B cell (primary cell): ENCODE measurements at regions not wholly inside any gene's neighbourhood (a gene's known extent, or its start where the extent isn't known, plus 50 kb on each side); places are given as distances from the start of the nearest gene placed in this dataset.

Experiments used
- ATAC-seq: fragments of 200-7000 bp; cut with Tn5 transposase; one replicate; pipeline ENCODE4 v1.10.0; 2021; ENCODE audit warnings: low read depth, mild to moderate bottlenecking, moderate number of reproducible peaks, moderate library complexity
- CTCF ChIA-PET: fragments of 350-600 bp; sonication (Branson Sonifier 250); formaldehyde crosslinking; loops from one replicate; lab custom pipeline; 2021; ENCODE audit warnings: antibody characterized with exemption, inconsistent platforms; lab: Charles Lee
- POLR2A ChIA-PET: fragments of 350-600 bp; sonication (Branson Sonifier 250); formaldehyde crosslinking; loops from one replicate; lab custom pipeline; 2021; ENCODE audit warnings: antibody characterized with exemption; lab: Charles Lee
- DNase-seq: peaks from one replicate; pipeline ENCODE4 v3.0.0; 2013
- H2AFZ ChIP-seq: 2 replicates; pipeline ENCODE4 v1.6.1; 2012; ENCODE audit warnings: mild to moderate bottlenecking, low read depth, low read length; ENCODE audit not compliant: insufficient read depth, poor library complexity, severe bottlenecking
- H3K27ac ChIP-seq, 2 donors: 1 replicate in 1 of 2; 2 replicates in 1 of 2; pipeline ENCODE4 v1.5.1; 2012 to 2013; ENCODE audit warnings: low read length in 2 of 2, mild to moderate bottlenecking in 2 of 2, moderate library complexity in 1 of 2
- H3K27me3 ChIP-seq, 4 experiments: fragments of 200-600 bp in 1 of 4; sonication (generic) in 1 of 4; replicated peaks in 1 of 4; 1 replicate in 2 of 4; 2 replicates in 2 of 4; pipeline versions ENCODE4 v1.6.1 to v1.7.0; 2013 to 2016; ENCODE audit warnings: low read length in 3 of 4, mild to moderate bottlenecking in 2 of 4, mixed read lengths in 1 of 4, moderate library complexity in 1 of 4; ENCODE audit not compliant: insufficient read depth in 4 of 4, control insufficient read depth in 3 of 4; ENCODE audit errors: control extremely low read depth in 1 of 4
- H3K36me3 ChIP-seq, 2 experiments: replicated peaks in 1 of 2; 1 replicate in 1 of 2; 2 replicates in 1 of 2; pipeline versions ENCODE4 v1.6.1 to v1.7.1; 2013; ENCODE audit warnings: low read length in 1 of 2; ENCODE audit not compliant: insufficient read depth in 2 of 2, control insufficient read depth in 1 of 2; ENCODE audit errors: control extremely low read depth in 1 of 2, extremely low read depth in 1 of 2
- H3K4me1 ChIP-seq, 2 donors: fragments of 200-600 bp in 1 of 2; sonication (generic) in 1 of 2; 1 replicate in 1 of 2; 2 replicates in 1 of 2; pipeline versions ENCODE4 v1.5.1 to v1.6.1; 2013 to 2017; ENCODE audit warnings: low read length in 2 of 2; ENCODE audit not compliant: control insufficient read depth in 2 of 2, insufficient read depth in 2 of 2
- H3K4me2 ChIP-seq: replicated peaks from 2 replicates; pipeline ENCODE3; 2012; ENCODE audit warnings: mild to moderate bottlenecking, low read depth, low read length; ENCODE audit not compliant: poor library complexity, severe bottlenecking
- H3K4me3 ChIP-seq, 5 experiments: fragments of 200-600 bp in 1 of 5; sonication (generic) in 1 of 5; 1 replicate in 3 of 5; 2 replicates in 2 of 5; pipeline versions ENCODE4 v1.5.1 to v1.7.0; 2011 to 2016; ENCODE audit warnings: low read length in 4 of 5, mild to moderate bottlenecking in 4 of 5, low read depth in 2 of 5, control low read depth in 1 of 5, moderate library complexity in 1 of 5; ENCODE audit not compliant: insufficient read depth in 1 of 5; ENCODE audit errors: control extremely low read depth in 1 of 5, extremely low read depth in 1 of 5
- H3K79me2 ChIP-seq: fragments of 200-600 bp; sonication (generic); one replicate; pipeline ENCODE4 v1.6.0; 2016; ENCODE audit warnings: low read length; ENCODE audit not compliant: control insufficient read depth, insufficient read depth
- H3K9ac ChIP-seq: fragments of 200-600 bp; sonication (generic); 2 replicates; pipeline ENCODE4 v1.6.1; 2017; ENCODE audit warnings: mild to moderate bottlenecking, low read length, moderate library complexity
- H3K9me3 ChIP-seq, 3 donors: one replicate each; pipeline versions ENCODE4 v1.6.1 to v1.7.1; 2013; ENCODE audit warnings: low read length in 2 of 3; ENCODE audit not compliant: control insufficient read depth in 2 of 3, insufficient read depth in 1 of 3; ENCODE audit errors: control extremely low read depth in 1 of 3
- H4K20me1 ChIP-seq: 2 replicates; pipeline ENCODE4 v1.6.0; 2012; ENCODE audit warnings: mild to moderate bottlenecking, low read length; ENCODE audit not compliant: insufficient read depth, control insufficient read depth, poor library complexity, severe bottlenecking
- H3K27ac Mint-ChIP-seq: one replicate; pipeline ENCODE4 v1.8.0; 2021; ENCODE audit warnings: mixed read lengths
- H3K27me3 Mint-ChIP-seq: one replicate; pipeline ENCODE4 v1.8.0; 2021; ENCODE audit warnings: mixed read lengths
- H3K4me1 Mint-ChIP-seq: one replicate; pipeline ENCODE4 v1.8.0; 2021; ENCODE audit warnings: mixed read lengths
- H3K4me3 Mint-ChIP-seq: one replicate; pipeline ENCODE4 v1.8.0; 2021; ENCODE audit warnings: mixed read lengths
- H3K9me3 Mint-ChIP-seq: one replicate; pipeline ENCODE4 v1.8.0; 2022; ENCODE audit warnings: mixed read lengths; ENCODE audit not compliant: insufficient read depth
- CTCF ChIP-seq: fragments of 200-600 bp; IDR thresholded peaks from one replicate; pipeline ENCODE4 v1.8.0; 2022; ENCODE audit warnings: antibody characterized with exemption, mild to moderate bottlenecking
- EZH2 ChIP-seq: IDR thresholded peaks from 2 replicates; pipeline ENCODE4 v1.6.1; 2012; ENCODE audit warnings: borderline replicate concordance, low read depth, mild to moderate bottlenecking, moderate library complexity, low read length; ENCODE audit not compliant: insufficient read depth, poor library complexity, severe bottlenecking
- WGBS: methylation state at CpG from one replicate; pipeline ENCODE4 v1.1.5; 2013; ENCODE audit warnings: missing lambda C conversion rate; ENCODE audit not compliant: insufficient coverage; 5-methylcytosine and 5-hydroxymethylcytosine counted together
- intact Hi-C: fragments of 100-400 bp; cut with micrococcal nuclease; formaldehyde crosslinking; loops from one replicate; pipeline ENCODE4 v1.10.0; 2022

GRCh38 chr22:22133910-22134309, 110.7 kb upstream of the VPREB1 start:
- H3K27ac Mint-ChIP-seq, result no peak overlapping the region
- H3K4me1 Mint-ChIP-seq, result peaks cover 5% of the 10 kb centered on the region
- H4K20me1 ChIP-seq, result no peaks in the 10 kb centered on the region
- H3K27me3 ChIP-seq, result no peaks in the 10 kb centered on the region
- H3K36me3 ChIP-seq, result no peaks in the 10 kb centered on the region
- peaks cover 0 to 1% (median 0%) of the 10 kb centered on the region in 3 donors for H3K9me3 ChIP-seq
- no peak overlapping the region for H3K27ac ChIP-seq
- no peak overlapping the region for H3K4me2 ChIP-seq
- H3K9me3 Mint-ChIP-seq, result no peaks in the 10 kb centered on the region
- POLR2A ChIA-PET, result no interaction called here
- H2AFZ ChIP-seq, result no peak overlapping the region
- no CpG with 5 or more reads among the region's 5 CpGs for WGBS
- no peak overlapping the region for H3K9ac ChIP-seq
- ATAC-seq, result no peak
- no peak overlapping the region for H3K4me3 ChIP-seq
- no peaks in the 10 kb centered on the region for H3K27me3 Mint-ChIP-seq
- CTCF ChIA-PET, result interaction anchor here (0.9 to 1.3 kb wide), 2 partner anchors 34 to 196 kb away, joined by 3 to 4 read pairs; no protein-coding TSS in a partner anchor
- H3K4me3 Mint-ChIP-seq, result no peak overlapping the region
- TF ChIP-seq EZH2, result no peak
- no peak for TF ChIP-seq CTCF
- DNase-seq, result no peak
- H3K4me1 ChIP-seq, result no peaks in the 10 kb centered on the region
- intact Hi-C loops, result no loop called here
- H3K79me2 ChIP-seq, result no peaks in the 10 kb centered on the region

GRCh38 chr22:22130953-22131608, 113.5 kb upstream of the VPREB1 start:
- Histone ChIP-seq H3K79me2 (no peaks in the 10 kb centered on the region), H3K27ac (no peak overlapping the region), H3K4me3 (no peak overlapping the region), H3K27me3 (no peaks in the 10 kb centered on the region), H2AFZ (no peak overlapping the region), H3K9ac (no peak overlapping the region), H3K9me3 (peaks cover 0 to 1% (median 0%) of the 10 kb centered on the region in 3 donors), H3K4me1 (no peaks in the 10 kb centered on the region), H3K36me3 (no peaks in the 10 kb centered on the region), H4K20me1 (no peaks in the 10 kb centered on the region), H3K4me2 (no peak overlapping the region)
- DNase-seq, result no peak
- Mint-ChIP-seq H3K9me3 (no peaks in the 10 kb centered on the region), H3K27ac (no peak overlapping the region), H3K4me1 (peaks cover 8% of the 10 kb centered on the region), H3K4me3 (no peak overlapping the region), H3K27me3 (no peaks in the 10 kb centered on the region)
- POLR2A ChIA-PET, result no interaction called here
- CTCF ChIA-PET, result interaction anchor here (1.0 to 1.5 kb wide), 3 partner anchors 20 to 77 kb away, joined by 3 to 6 read pairs (median 3); no protein-coding TSS in a partner anchor
- intact Hi-C loops, result no loop called here
- 80% methylated on average over 1 of the region's 3 CpGs for WGBS
- no peak for ATAC-seq
- TF ChIP-seq CTCF (no peak), EZH2 (no peak)
